ENCODE measurements at regions not wholly inside any gene's neighbourhood (a gene's known extent, or its start where the extent isn't known, plus 50 kb on each side); places are given as distances from the start of the nearest gene placed in this dataset.

GRCh38 chr12:114846771-114847170 is 162.8 kb upstream of the TBX3 start:
- Mint-ChIP-seq H3K4me1 (peaks cover 20% of the 10 kb centered on the region), H3K4me3 (no peak overlapping the region), H3K27me3 (ENCODE audit: low read depth) (no peaks in the 10 kb centered on the region), H3K27ac (peak overlapping the region; percentile 48), H3K9me3 (no peaks in the 10 kb centered on the region), H3K36me3 (no peaks in the 10 kb centered on the region)
- TF ChIP-seq CTCF (IDR thresholded peaks at IDR 0.05; ENCODE audit: unreplicated experiment) = no peak
- DNase-seq (ENCODE audit: low spot score in 2 of 2, unreplicated experiment in 2 of 2) = no peak

DNA sequence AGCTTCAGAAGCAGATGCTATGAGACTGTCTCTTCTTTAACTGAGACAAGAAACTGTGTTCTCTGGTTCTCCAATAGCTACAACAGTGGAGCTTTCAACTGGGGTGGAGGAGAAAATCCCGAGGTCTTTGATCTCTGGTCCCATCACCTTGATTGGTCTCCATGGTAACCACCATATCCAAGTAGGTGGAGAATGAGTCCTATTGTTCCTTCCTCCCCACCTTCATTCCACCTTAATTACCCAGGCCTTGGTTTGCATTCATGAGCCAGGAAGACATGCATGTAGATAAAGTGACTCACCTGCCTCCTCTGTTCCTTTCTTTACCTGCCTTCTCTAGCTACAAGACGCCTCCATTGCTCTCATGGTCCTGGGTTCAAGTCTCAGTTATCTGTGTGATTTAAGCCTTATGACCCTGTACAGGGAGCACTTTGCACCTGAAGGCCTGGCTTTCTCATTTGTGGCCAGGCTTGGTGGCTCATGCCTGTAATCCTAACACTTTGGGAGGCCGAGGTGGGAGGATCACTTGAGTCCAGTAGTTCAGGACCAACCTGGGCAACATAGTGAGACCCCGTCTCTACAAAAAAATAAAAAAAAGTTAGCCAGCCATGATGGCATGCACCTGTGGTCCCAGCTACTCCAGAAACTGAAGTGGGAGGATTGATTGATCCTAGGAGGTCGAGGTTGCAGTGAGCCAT is 157.7 kb upstream of the TBX3 start:
- DNase-seq (ENCODE audit: low spot score in 2 of 2, unreplicated experiment in 2 of 2) = no peak
- H3K4me3 Mint-ChIP-seq = no peak overlapping the region
- H3K4me1 Mint-ChIP-seq = peaks cover 17% of the 10 kb centered on the region
- no peaks in the 10 kb centered on the region for H3K9me3 Mint-ChIP-seq
- no peaks in the 10 kb centered on the region for H3K36me3 Mint-ChIP-seq
- no peak for TF ChIP-seq CTCF (IDR thresholded peaks at IDR 0.05; ENCODE audit: unreplicated experiment)
- peak overlapping the region; percentile 56 for H3K27ac Mint-ChIP-seq
- no peaks in the 10 kb centered on the region for H3K27me3 Mint-ChIP-seq (ENCODE audit: low read depth)

DNA sequence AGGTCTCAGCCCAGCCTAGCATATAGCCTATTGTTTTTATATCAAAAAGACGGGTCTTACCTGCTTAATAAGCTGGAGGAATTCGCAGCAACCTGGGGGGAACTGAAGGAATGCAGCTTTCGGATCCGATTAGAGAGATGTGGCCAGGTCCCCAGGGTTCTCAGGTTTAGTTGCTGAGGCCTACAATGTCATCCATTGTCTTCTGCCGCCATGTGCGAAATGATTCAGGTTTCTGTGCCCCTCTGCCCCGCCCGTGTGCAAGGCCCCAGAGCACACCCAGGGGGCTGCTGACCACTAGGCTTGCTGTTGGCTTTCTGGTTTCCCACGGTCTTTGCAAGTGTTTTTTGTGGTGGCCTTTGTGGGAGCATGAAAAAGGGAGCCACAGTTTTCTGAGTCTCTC is 154.5 kb upstream of the TBX3 start:
- Mint-ChIP-seq H3K4me1 (peaks cover 17% of the 10 kb centered on the region), H3K4me3 (no peak overlapping the region), H3K27ac (peak overlapping the region; percentile 77), H3K27me3 (ENCODE audit: low read depth) (no peaks in the 10 kb centered on the region), H3K36me3 (peaks cover 5% of the 10 kb centered on the region), H3K9me3 (no peaks in the 10 kb centered on the region)
- no peak for DNase-seq (ENCODE audit: low spot score in 2 of 2, unreplicated experiment in 2 of 2)
- TF ChIP-seq CTCF (IDR thresholded peaks at IDR 0.05; ENCODE audit: unreplicated experiment) = no peak

DNA sequence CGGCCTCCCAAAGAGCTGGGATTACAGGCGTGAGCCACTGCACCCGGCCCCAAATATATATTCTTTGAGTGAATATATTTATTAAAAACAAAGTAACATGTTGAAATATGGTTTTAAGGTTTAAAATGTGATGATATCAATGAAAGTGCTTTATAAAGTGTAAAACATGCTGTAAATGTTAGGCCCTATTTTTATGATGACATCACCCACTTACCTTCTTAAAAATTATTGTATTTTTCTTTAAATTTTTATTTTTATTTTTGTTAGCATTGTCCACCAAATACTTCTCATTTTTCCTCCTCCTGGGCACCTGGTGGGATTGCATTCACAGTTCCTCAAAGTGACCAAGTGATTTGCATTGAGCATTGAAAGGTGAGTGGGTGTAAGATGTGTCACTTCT is 152.6 kb upstream of the TBX3 start:
- peaks cover 11% of the 10 kb centered on the region for H3K4me1 Mint-ChIP-seq

DNA sequence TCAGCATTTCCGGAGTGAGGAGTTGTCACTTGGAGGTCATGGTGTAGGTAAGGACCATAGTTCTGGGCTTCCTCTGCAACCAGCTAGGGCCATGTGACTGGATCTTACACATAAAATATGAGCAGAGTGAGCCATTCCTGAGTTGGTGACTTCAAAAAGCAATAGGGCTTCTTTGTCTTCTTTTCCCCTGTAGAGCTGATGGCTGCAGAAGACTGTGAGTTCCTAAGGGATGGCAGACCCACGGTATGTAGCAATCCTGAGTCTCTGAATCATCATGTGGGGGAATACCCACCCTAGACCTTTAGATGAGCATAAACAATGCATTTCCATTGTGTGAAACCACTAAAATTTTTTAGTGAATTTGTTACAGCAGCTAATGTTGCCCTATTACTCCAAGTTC is 151.1 kb upstream of the TBX3 start:
- DNase-seq (ENCODE audit: low spot score in 2 of 2, unreplicated experiment in 2 of 2) = no peak
- no peaks in the 10 kb centered on the region for H3K27me3 Mint-ChIP-seq (ENCODE audit: low read depth)
- TF ChIP-seq CTCF (IDR thresholded peaks at IDR 0.05; ENCODE audit: unreplicated experiment) = no peak
- H3K4me3 Mint-ChIP-seq = no peak overlapping the region
- no peaks in the 10 kb centered on the region for H3K9me3 Mint-ChIP-seq
- peak overlapping the region; percentile 69 for H3K27ac Mint-ChIP-seq
- peaks cover 5% of the 10 kb centered on the region for H3K36me3 Mint-ChIP-seq
- peaks cover 7% of the 10 kb centered on the region for H3K4me1 Mint-ChIP-seq

More for the DNA sequence above, 152.6 kb upstream of the TBX3 start:
- Mint-ChIP-seq H3K4me3 (no peak overlapping the region), H3K9me3 (no peaks in the 10 kb centered on the region), H3K27ac (no peak overlapping the region), H3K36me3 (peaks cover 5% of the 10 kb centered on the region), H3K27me3 (ENCODE audit: low read depth) (no peaks in the 10 kb centered on the region)
- TF ChIP-seq CTCF (IDR thresholded peaks at IDR 0.05; ENCODE audit: unreplicated experiment) = no peak
- DNase-seq (ENCODE audit: low spot score in 2 of 2, unreplicated experiment in 2 of 2) = no peak
